ENCODE measurements at regions not wholly inside any gene's neighbourhood (a gene's known extent, or its start where the extent isn't known, plus 50 kb on each side); places are given as distances from the start of the nearest gene placed in this dataset.
"Not testable (repeated sequence)": the region's sequence is repeated elsewhere in the genome, so short reads cannot be mapped to it uniquely, and the experiment has no call there.

DNA sequence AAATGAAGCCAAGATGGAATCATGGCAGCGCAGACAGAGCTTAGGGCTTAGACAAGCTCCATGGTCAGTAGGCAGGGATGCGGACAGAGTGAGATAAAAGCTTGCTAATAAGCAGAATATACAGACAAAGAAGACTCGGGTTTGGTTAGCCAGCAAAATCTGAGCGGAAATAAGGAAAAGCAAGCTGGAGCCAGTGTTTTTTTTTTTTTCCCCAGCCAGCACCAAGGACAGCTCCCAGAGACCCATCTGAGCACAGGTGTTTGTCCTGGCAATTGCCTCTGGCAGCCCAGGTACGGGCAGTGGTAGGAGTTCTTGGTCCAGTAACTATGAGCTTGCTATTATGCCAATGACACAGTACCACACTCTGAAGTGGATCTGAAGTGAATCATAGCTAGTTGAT is 187.6 kb downstream of the ADCYAP1 start:
- H3K4me3 ChIP-seq: no peak overlapping the region
- no peaks in the 10 kb centered on the region for H3K9me3 ChIP-seq
- ATAC-seq (no peak), DNase-seq (no peak)
- H3K27ac ChIP-seq: no peak overlapping the region
- H3K4me1 ChIP-seq: no peaks in the 10 kb centered on the region
- TF ChIP-seq, protein P1, sequence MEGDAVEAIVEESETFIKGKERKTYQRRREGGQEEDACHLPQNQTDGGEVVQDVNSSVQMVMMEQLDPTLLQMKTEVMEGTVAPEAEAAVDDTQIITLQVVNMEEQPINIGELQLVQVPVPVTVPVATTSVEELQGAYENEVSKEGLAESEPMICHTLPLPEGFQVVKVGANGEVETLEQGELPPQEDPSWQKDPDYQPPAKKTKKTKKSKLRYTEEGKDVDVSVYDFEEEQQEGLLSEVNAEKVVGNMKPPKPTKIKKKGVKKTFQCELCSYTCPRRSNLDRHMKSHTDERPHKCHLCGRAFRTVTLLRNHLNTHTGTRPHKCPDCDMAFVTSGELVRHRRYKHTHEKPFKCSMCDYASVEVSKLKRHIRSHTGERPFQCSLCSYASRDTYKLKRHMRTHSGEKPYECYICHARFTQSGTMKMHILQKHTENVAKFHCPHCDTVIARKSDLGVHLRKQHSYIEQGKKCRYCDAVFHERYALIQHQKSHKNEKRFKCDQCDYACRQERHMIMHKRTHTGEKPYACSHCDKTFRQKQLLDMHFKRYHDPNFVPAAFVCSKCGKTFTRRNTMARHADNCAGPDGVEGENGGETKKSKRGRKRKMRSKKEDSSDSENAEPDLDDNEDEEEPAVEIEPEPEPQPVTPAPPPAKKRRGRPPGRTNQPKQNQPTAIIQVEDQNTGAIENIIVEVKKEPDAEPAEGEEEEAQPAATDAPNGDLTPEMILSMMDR (IDR thresholded peaks at IDR 0.05): no peak
- H3K27me3 ChIP-seq (ENCODE audit: low read depth): no peaks in the 10 kb centered on the region
- intact Hi-C loops (cut with DNase I): no loop called here
- H3K36me3 ChIP-seq: no peaks in the 10 kb centered on the region

GRCh38 chr18:1094409-1094808 is 189.7 kb downstream of the ADCYAP1 start:
- DNase-seq (no peak), ATAC-seq (no peak)
- Histone ChIP-seq H3K27ac (no peak overlapping the region), H3K9me3 (no peaks in the 10 kb centered on the region), H3K4me3 (no peak overlapping the region), H3K27me3 (ENCODE audit: low read depth) (no peaks in the 10 kb centered on the region), H3K36me3 (no peaks in the 10 kb centered on the region), H3K4me1 (no peaks in the 10 kb centered on the region)
- TF ChIP-seq, protein P1 (IDR thresholded peaks at IDR 0.05): no peak
- intact Hi-C loops (cut with DNase I): no loop called here

GRCh38 chr18:1097991-1098735 is 193.5 kb downstream of the ADCYAP1 start:
- H3K4me3 ChIP-seq; H3K4me1 ChIP-seq; H3K27ac ChIP-seq; H3K27me3 ChIP-seq (ENCODE audit: low read depth); H3K36me3 ChIP-seq; ATAC-seq; H3K9me3 ChIP-seq; intact Hi-C loops (cut with DNase I); DNase-seq: not testable (repeated sequence)

DNA sequence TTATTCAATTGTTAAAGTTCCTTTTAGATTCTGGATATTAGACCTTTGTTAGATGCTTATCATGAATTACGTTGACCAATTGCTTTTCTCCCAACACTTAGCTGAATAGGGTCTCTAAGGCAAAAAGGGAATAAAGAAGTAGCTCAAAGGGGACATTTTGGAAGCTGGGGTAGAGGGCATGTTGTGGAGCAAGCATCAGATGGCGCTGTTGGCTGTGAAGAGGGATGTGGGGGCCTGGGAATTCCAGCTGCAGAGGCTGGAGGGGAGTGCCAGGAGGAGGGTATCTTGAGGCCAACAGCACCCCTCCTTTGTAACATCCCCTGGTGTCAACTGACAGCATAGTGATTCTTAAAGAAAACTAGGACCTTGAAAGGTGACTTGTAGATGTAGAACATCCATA is 198.2 kb downstream of the ADCYAP1 start:
- no peak overlapping the region for H3K27ac ChIP-seq
- no peaks in the 10 kb centered on the region for H3K27me3 ChIP-seq (ENCODE audit: low read depth)
- H3K36me3 ChIP-seq: no peaks in the 10 kb centered on the region
- no peak for ATAC-seq
- H3K4me3 ChIP-seq: no peak overlapping the region
- intact Hi-C loops (cut with DNase I): no loop called here
- no peaks in the 10 kb centered on the region for H3K4me1 ChIP-seq
- no peaks in the 10 kb centered on the region for H3K9me3 ChIP-seq
- TF ChIP-seq, protein P1 (IDR thresholded peaks at IDR 0.05): no peak
- DNase-seq: no peak

DNA sequence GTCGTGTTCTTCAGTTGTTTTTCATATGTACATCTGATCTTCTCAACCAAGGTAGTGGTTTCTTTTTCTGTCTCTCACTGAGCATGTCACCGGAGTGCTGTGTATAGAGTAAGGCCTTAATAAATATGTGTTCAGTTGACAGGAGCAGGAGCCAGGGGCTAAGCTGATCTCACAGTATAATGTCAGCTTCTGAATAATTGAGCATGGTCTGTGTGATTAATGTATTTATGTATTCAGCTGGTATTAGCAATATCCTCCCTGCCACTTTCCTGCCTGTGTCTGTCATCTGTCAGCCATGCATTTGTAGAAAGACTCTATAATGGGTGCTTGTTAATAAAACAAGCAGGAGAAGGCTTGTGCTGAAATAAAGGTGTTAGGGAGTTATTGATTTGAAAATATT is 198.9 kb downstream of the ADCYAP1 start:
- ATAC-seq (no peak), DNase-seq (no peak)
- H3K36me3 ChIP-seq: no peaks in the 10 kb centered on the region
- H3K4me1 ChIP-seq: no peaks in the 10 kb centered on the region
- no peaks in the 10 kb centered on the region for H3K27me3 ChIP-seq (ENCODE audit: low read depth)
- intact Hi-C loops (cut with DNase I): no loop called here
- no peak overlapping the region for H3K4me3 ChIP-seq
- TF ChIP-seq, protein P1 (IDR thresholded peaks at IDR 0.05): no peak
- no peak overlapping the region for H3K27ac ChIP-seq
- H3K9me3 ChIP-seq: no peaks in the 10 kb centered on the region

DNA sequence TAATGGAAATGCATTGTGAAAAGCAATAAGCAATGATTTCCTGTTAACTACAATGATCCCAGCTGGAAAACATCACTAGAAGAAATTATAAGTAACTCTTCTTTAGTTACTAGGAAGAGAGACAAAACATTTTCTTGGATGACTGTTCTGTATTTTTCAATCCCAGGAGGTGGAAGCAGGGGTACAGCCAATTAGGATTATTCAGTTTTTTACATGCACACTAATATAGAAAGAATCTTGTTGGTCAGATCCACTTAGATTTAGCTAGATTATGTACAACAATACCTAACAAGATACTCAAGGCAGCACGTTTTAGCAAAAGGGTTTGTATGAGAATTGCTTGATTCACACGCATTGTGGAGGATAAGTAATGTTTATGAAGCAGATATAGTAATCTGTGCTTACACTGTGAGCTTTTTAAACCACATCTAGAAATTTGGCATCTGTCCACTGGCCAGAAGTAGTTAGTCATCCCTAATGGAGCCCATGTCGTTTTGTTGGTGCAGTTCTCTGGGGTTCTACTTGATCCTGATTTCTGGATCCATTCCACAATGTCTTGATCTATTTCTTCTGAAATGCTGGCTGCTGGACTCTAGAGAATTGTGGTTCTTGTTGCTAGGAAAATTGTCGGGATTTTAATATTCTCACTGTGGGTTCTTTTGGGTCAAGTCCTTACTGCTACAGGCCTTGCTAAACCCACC is 199.7 kb downstream of the ADCYAP1 start:
- Histone ChIP-seq H3K4me3 (no peak overlapping the region), H3K27me3 (ENCODE audit: low read depth) (no peaks in the 10 kb centered on the region), H3K36me3 (no peaks in the 10 kb centered on the region), H3K4me1 (no peaks in the 10 kb centered on the region), H3K9me3 (no peaks in the 10 kb centered on the region), H3K27ac (no peak overlapping the region)
- intact Hi-C loops (cut with DNase I): no loop called here
- TF ChIP-seq, protein P1 (IDR thresholded peaks at IDR 0.05): no peak
- ATAC-seq (no peak), DNase-seq (no peak)
